AG09319 (cell line): ENCODE measurements at regions not wholly inside any gene's neighbourhood (a gene's known extent, or its start where the extent isn't known, plus 50 kb on each side); places are given as distances from the start of the nearest gene placed in this dataset.

Experiments used
- DNase-seq: peaks from one replicate; pipeline ENCODE4 v3.0.0-alpha.2; 2010; ENCODE audit warnings: low read depth; ENCODE audit errors: extremely low read depth
- CTCF ChIP-seq: IDR thresholded peaks from 2 replicates; pipeline ENCODE4 v1.5.1; 2011; ENCODE audit warnings: low read depth, mild to moderate bottlenecking, inconsistent platforms, low read length, moderate library complexity

GRCh38 chr2:219727771-219728429 is 100.5 kb downstream of the SLC4A3 start:
- no peak for TF ChIP-seq CTCF
- DNase-seq = no peak

- TF ChIP-seq CTCF = no peak
- DNase-seq = no peak
Observed at GRCh38 chr2:219728991-219729487, 101.6 kb downstream of the SLC4A3 start.

- no peak for TF ChIP-seq CTCF
- DNase-seq = no peak
Observed at GRCh38 chr2:219731173-219731572, 103.7 kb downstream of the SLC4A3 start.

- TF ChIP-seq CTCF = no peak
- no peak for DNase-seq
Observed at GRCh38 chr2:219733106-219733505, 105.7 kb downstream of the SLC4A3 start.

GRCh38 chr2:219733746-219734145 is 106.3 kb downstream of the SLC4A3 start:
- TF ChIP-seq CTCF = no peak
- DNase-seq = no peak

- DNase-seq = peak; percentile 43
- TF ChIP-seq CTCF = peak; percentile 50
Observed at GRCh38 chr2:219736209-219736608, 108.8 kb downstream of the SLC4A3 start.

- no peak for DNase-seq
Observed at GRCh38 chr2:219737270-219737691, 109.9 kb downstream of the SLC4A3 start.

More at GRCh38 chr2:219737270-219737691, 109.9 kb downstream of the SLC4A3 start:
- peak; percentile 63 for TF ChIP-seq CTCF
